G401 (cell line): ENCODE measurements at regions not wholly inside any gene's neighbourhood (a gene's known extent, or its start where the extent isn't known, plus 50 kb on each side); places are given as distances from the start of the nearest gene placed in this dataset.

Source experiments
- DNase-seq: peaks from one replicate; pipeline ENCODE4 v3.0.0-alpha.2; 2015; ENCODE audit warnings: low spot score
- in situ Hi-C: cut with HindIII; loops from 2 replicates; pipeline ENCODE4 v1.10.0; 2016; ENCODE audit warnings: low sequenced_read_pairs, mixed read lengths

DNA sequence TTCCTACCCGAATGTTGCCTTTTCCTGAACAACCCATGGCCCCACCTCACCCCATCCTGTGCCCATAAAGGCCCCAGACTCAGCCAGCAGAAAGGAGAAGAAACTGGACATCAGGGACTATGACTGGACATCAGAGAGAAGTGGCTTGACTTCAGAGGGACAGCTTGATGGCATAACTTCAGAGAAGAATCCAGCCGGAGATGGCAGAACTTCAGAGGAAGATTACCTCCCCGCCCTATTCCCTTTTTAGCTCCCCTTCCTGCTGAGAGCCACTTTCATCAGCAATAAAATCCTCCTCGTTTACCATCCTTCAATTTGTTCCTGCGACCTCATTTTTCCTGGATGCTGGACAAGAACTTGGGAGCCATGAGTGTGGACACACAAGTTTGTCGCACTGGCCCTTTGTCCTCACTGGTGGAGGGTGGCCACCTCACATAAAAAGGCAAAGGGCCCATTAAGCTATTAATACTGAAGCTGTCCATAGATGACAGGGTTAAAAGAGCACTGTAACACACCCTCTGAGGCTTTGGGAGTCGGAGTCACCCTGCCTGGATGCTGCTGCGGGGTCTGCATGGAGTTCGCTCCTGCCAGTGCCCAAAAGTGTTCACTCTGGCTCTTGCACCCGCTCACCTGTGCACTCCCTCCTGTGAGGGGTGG, 260.4 kb downstream of the SLITRK1 start:
- in situ Hi-C loops: no loop called here
- DNase-seq: no peak

DNA sequence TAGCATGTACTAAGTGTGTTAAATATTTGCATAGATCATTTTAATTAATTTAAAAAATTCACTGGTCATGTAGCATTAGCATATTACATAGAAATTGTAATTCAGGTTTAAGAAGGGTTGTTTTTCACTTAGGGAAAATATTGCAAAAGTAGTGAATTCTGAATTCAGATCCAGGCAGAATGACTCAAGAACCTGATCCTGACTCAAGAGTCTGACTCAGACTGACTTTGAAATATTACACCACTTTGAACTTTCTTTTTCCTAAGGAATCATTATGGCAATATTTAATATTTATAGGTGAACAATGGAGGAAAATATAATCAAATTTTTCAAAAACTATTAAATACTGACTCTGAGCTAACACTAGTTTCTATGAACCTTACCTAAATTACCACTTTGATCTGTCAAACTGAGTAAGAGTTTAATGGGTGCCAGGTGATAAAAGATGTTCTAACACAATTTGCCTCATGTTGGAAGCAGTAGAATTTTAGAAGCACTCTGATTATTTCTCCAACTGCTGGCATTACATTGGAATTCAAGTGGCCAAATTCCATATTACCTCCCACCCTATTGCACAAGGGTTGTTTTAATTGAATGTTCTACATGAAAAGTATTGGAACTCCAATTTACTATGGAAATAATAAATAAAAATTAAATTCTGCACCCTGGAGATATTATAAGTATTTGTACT, 261.6 kb downstream of the SLITRK1 start:
- DNase-seq: no peak
- in situ Hi-C loops: no loop called here

DNA sequence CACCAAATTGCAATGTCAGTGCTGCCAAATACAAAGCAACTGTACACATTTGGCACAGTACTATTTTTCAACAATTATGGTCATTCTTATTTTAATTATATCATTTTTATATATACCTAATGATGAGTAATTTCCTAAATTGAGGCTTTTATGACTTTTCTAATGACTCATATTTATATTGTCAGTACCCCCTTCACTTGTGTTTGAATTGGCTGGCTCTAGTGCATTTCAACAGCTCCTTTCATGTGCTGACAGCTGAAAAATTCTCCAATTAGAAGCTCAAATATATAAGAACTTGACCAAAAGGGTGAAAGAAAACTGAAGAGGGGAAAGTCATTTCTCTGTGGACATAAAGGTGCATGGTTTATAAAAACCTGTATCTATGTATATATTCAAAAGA, 263.3 kb downstream of the SLITRK1 start:
- DNase-seq: no peak
- in situ Hi-C loops: no loop called here

- DNase-seq: no peak
- in situ Hi-C loops: no loop called here
Measured at GRCh38 chr13:83613524-83613923, 268.8 kb downstream of the SLITRK1 start.

DNA sequence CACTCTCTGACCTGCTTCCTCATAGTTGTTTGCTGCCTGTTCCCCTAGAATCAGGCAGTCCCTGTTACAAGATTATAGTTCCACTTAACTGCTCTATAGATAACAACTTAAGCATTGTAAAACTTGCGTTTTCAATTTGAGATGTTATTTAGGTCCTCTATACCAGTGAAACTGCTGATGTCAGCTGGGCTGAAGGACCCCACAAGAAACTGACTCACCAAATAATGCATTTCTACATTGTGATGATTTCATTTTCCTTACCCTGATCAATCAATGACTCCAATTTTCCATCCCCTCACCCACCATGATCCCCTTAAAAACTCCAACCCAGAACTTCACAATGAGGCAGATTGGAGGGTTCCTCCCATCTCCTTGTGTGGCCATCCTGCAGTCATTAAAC, 280.7 kb downstream of the SLITRK1 start:
- no peak for DNase-seq
- in situ Hi-C loops: no loop called here

DNA sequence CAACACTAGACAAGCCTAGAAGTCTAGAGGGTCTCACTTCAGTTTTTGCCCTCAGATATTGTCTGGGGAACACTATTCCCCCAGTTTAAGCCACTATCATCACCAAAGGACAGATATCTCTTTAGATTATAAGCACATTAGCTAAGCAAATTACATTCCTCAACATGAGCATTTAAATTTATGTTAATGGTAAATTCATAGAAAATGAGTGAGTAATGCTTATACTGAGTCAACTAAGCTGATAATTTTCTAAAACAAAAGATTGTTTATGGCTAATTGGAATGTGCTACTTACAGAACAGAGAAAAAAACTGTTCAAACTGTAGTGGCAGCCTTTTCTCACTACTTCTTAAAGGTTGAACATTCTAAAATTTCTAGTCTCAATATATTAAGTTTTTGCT, 290.2 kb downstream of the SLITRK1 start:
- in situ Hi-C loops: no loop called here
- no peak for DNase-seq

DNA sequence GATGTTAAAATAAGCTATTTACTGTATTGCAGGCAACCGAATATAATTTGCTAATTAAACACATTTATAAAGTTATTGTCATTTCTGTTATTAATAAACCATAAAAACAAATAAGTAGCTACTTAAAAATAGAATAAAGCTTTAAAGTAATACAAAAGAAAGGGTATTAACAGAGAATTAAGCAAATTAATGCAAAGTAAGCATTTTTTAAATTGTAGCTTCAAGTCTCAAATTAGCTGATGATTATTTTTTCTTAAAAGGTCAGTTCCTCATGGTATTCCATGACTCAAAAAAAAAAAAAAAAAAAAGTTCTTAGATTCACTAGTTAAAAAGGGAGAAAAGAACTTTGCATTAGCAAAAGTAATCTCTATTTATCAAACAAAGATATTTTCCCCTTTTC, 292.5 kb downstream of the SLITRK1 start:
- in situ Hi-C loops: no loop called here
- DNase-seq: no peak

DNA sequence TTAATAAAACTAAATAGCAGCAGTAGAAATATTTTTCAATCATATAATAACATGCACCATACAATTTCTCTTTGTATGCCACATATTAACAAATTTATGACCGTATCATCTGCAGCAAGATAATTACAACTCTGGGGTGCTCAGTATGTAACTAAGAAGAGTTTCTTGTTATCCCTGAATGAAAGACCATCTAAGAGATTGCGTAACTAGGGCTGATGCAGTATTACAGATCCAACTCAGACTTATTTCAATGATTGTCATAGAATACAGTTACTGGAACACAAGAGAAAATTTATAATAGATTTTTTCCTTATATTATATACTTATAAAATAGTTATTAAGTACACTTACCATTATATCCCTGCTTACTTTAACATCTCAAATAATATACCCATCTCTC, 305.1 kb downstream of the SLITRK1 start:
- no peak for DNase-seq
- in situ Hi-C loops: no loop called here

DNA sequence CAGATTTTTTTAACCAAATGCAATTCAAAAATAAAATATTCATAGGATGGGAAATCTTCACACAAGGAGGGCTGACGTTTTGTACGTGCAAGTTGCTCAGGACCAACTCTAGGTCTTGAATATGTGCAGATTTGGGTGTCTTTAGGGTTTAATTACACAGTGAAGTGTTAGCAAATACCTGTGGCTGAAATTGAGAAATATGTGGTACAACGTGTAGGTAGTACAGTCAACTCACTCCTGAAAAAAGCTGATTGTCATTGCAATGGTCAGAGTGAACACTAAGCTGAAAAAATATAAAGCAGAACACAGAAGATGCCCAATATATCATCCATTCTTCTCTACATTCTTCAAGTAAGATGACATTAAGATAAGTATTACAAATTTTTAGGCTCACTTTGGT, 314.3 kb downstream of the SLITRK1 start:
- DNase-seq: no peak
- in situ Hi-C loops: no loop called here

- in situ Hi-C loops: no loop called here
- no peak for DNase-seq
Measured at GRCh38 chr13:83563499-83563898, 318.8 kb downstream of the SLITRK1 start.

DNA sequence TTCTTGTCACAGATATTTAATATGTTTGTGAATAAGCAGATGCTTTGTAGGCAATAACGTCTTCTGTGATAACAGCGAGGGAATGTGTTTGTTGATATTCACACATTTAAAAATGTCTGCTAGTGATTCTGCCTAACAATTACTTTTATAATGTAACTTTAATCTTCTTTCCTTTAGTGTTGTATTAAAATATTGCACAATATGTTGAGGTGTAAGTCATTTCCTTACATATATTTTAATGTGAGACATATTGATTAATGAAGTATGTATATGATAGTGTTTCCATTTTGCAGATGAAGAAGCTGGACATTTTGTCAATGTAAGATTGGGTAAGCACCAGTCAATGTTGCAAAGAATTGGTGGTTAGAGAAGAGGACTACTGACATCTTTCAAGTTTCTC, 324.4 kb downstream of the SLITRK1 start:
- in situ Hi-C loops: no loop called here
- DNase-seq: no peak

GRCh38 chr13:83549671-83550070, 332.6 kb downstream of the SLITRK1 start:
- no peak for DNase-seq
- in situ Hi-C loops: no loop called here

DNA sequence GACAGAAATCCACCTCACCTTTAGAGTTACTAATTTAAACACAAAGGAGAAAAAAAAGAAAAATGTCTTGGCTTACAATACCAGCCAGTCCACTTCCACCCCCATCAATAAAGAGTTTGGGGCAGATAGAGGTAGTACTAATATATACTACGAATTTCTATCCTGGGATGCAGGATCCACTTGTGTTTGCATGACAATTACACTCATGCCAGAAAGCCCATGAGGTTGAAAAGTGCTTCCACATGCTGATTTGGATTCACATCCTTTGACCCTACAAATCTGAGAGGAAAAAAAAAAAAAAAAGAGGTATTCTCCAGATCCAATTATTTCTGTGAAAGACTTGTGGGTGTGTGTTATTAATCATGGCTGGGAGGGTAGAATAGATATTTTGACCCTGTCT, 335.2 kb downstream of the SLITRK1 start:
- in situ Hi-C loops: no loop called here
- no peak for DNase-seq

DNA sequence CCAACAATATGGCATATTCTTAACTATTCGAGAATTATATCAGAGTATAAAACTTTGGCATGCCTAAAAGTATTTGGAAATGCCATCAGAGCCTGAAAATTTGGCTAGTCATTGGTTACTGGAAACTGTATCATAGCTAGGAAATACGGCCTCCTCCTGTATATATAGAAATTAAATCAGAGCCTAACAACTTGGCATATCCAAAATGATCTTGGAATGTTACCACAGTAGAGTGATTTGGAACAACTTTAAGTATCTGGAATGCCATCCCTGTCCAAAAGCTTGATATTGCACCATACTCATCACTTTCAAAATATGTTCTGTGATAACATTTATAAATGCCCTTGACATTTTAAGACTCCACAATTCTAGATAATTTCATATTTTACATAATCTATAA, 335.8 kb downstream of the SLITRK1 start:
- DNase-seq: no peak
- in situ Hi-C loops: no loop called here

GRCh38 chr13:83538636-83539035, 343.6 kb downstream of the SLITRK1 start:
- in situ Hi-C loops: no loop called here
- DNase-seq: no peak

DNA sequence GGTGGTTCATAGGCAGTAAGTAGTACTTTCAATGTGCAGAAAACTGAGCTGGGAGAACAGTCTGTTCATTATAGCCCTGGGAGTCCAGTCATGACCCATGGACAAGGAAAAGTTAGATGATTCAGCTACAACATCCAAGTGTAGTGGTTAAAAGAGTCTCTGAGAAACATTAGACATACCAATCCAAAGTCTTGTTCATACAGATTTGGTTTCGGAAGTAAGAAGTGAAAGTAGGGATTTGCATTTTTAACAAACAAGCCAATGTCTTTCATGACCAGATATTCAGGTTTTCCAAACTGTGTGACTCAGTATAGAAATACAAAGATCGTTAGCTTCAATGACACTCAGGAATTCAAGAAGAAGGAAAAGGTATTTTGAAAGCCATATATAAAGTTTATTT, 345.3 kb downstream of the SLITRK1 start:
- DNase-seq: no peak
- in situ Hi-C loops: no loop called here

GRCh38 chr13:83536153-83536552, 346.1 kb downstream of the SLITRK1 start:
- DNase-seq: no peak
- in situ Hi-C loops: no loop called here

- in situ Hi-C loops: no loop called here
- no peak for DNase-seq
Measured at GRCh38 chr13:83532809-83533208, 349.5 kb downstream of the SLITRK1 start.

DNA sequence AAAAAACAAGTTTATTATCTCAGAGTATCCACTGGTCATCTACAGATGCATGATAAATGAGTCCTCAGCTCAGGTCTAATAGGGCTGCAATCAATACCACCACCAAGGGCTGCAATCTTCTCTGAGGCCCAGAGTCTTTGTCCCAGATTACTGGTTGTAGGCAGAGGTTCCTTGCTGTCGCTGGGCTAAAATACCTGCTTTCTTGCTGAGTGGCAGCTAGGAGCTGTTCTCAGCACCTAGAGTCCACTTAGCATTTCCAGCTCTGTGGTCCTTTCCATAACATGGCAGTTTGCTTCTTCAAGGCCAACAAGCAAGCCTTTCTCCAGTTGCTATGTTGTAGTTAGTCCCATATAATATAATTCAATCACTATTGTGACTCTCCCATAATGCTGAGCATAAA, 351.3 kb downstream of the SLITRK1 start:
- no peak for DNase-seq
- in situ Hi-C loops: no loop called here

- in situ Hi-C loops: no loop called here
- no peak for DNase-seq
Measured at GRCh38 chr13:83516781-83517180, 365.5 kb downstream of the SLITRK1 start.

DNA sequence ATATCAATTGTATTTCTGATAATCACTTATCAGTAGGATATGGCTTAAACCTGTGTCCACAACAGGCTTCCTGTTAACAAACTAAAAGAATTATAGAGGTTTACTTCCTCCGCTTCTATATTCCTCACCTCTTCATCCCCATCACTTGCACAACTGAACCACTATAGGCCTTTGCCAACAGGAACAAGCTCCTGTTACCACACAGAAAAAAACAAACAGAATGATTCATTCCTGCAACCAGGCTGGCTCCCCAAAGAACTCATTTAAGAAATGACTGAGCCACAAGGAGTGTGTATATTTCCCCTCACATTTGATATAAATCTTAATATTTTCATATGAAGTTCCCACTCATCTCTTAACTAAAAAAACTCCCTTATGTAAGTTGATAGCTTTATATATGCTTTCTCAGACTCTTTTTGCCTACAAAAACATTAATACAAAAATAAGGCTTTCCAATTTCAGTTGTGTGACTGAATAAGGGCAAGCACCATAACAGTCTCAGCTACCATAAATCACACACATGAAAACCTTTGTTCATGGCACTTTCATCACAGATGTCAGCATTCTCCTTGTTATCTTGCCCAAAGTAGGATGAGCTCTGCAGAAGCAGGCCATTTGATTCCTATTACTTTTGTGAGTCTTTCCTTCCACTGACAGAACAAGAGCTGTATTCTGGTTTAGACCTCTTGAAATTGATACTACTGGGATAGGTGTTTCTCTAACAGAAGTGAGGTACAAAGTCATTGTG, 366.8 kb downstream of the SLITRK1 start:
- no peak for DNase-seq
- in situ Hi-C loops: no loop called here
